Sigmoid colon (tissue), 6 donors: ENCODE measurements at regions not wholly inside any gene's neighbourhood (a gene's known extent, or its start where the extent isn't known, plus 50 kb on each side); places are given as distances from the start of the nearest gene placed in this dataset.

Experiments
- DNase-seq: peaks from one replicate; pipeline ENCODE4 v3.0.0-alpha.2; 2019
- H3K27ac ChIP-seq, 4 donors: fragments of 200-600 bp; sonication (generic); one replicate each; pipeline ENCODE4 v1.5.1; 2016 to 2019; ENCODE audit warnings: mild to moderate bottlenecking in 1 of 4
- H3K27me3 ChIP-seq, 3 donors: fragments of 200-600 bp; sonication (generic); one replicate each; pipeline ENCODE4 v1.5.1; 2019; ENCODE audit warnings: mild to moderate bottlenecking in 1 of 3
- H3K36me3 ChIP-seq, 4 donors: fragments of 200-600 bp; sonication (generic); one replicate each; pipeline ENCODE4 v1.5.1; 2016 to 2019
- H3K4me1 ChIP-seq, 4 donors: fragments of 200-600 bp; sonication (generic); one replicate each; pipeline ENCODE4 v1.5.1; 2017 to 2019
- H3K4me3 ChIP-seq, 4 donors: fragments of 200-600 bp; sonication (generic); one replicate each; pipeline ENCODE4 v1.5.1; 2017 to 2019; ENCODE audit warnings: mild to moderate bottlenecking in 2 of 4, moderate library complexity in 1 of 4
- H3K9me3 ChIP-seq, 4 donors: fragments of 200-600 bp in 3 of 4; sonication (generic) in 3 of 4; one replicate each; pipeline versions ENCODE4 v1.5.1 to v1.6.1; 2013 to 2019
- CTCF ChIP-seq, 4 experiments: fragments of 450-650 bp in 3 of 4; fragments of 200-600 bp in 1 of 4; IDR thresholded peaks; one replicate each; pipeline ENCODE4 v1.5.1; 2016 to 2019; ENCODE audit warnings: antibody characterized with exemption in 4 of 4, mild to moderate bottlenecking in 3 of 4, moderate library complexity in 2 of 4
- EP300 ChIP-seq, 4 donors: sonication (generic); formaldehyde crosslinking; IDR thresholded peaks; one replicate each; pipeline ENCODE4 v1.6.1; 2017; ENCODE audit warnings: antibody characterized with exemption in 4 of 4
- POLR2A ChIP-seq, 2 donors: fragments of 450-650 bp; IDR thresholded peaks; one replicate each; pipeline ENCODE4 v1.6.1; 2016; ENCODE audit warnings: antibody characterized with exemption in 2 of 2, mild to moderate bottlenecking in 2 of 2, moderate library complexity in 2 of 2
- POLR2AphosphoS5 ChIP-seq, 4 donors: sonication (generic); formaldehyde crosslinking; IDR thresholded peaks; one replicate each; pipeline ENCODE4 v1.6.1; 2017; ENCODE audit warnings: antibody characterized with exemption in 4 of 4
- WGBS, 2 donors: extraction: QIAGEN DNeasy Blood & Tissue Kit; methylation state at CpG; one replicate each; pipeline ENCODE4 v1.1.7; 2013; 5-methylcytosine and 5-hydroxymethylcytosine counted together
- intact Hi-C: fragments of 100-400 bp; cut with DNase I; formaldehyde crosslinking; loops from one replicate; pipeline ENCODE4 v1.15.1; 2023
- donor health status: healthy with polysubstance abuse.
- donor health status: healthy.

- H3K4me1 ChIP-seq = peaks cover 0 to 11% (median 4%) of the 10 kb centered on the region in 4 donors
- intact Hi-C loops = no loop called here
These were observed 369.5 kb upstream of the THBS1 start for GRCh38 chr15:39211108-39211979.

DNA sequence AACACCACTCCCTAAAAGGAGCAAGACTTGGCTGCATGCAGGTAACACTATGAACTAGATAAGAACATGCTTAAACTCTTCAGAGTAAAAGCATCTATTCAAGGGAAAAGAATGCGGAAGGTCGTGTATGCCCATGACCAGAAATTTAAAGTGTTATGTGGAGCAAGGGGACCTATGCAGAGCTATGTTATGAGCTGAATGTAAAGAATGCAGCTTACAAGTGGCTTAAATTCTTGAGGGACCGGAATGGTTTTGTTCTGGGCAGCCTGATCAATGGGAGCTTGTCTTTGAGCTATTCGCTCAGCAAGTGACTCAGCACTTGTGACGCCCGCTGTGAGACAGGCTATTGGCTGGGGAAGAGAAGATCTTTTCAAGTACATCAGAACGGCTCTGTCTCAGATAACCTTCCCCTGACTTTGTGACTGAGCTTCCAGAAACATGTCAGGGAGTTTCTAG, 367.5 kb upstream of the THBS1 start:
- Histone ChIP-seq H3K9me3 (no peaks in the 10 kb centered on the region), H3K4me3 (no peak overlapping the region), H3K27ac (peak overlapping the region in 3 of 4 donors; percentile 18 to 46 (median 42)), H3K36me3 (no peaks in the 10 kb centered on the region), H3K27me3 (no peaks in the 10 kb centered on the region), H3K4me1 (peaks cover 0 to 11% (median 4%) of the 10 kb centered on the region in 4 donors)
- intact Hi-C loops = no loop called here
- TF ChIP-seq CTCF (IDR thresholded peaks at IDR 0.05) (no peak), EP300 (IDR thresholded peaks at IDR 0.05) (no peak), POLR2A (IDR thresholded peaks at IDR 0.05) (no peak), POLR2AphosphoS5 (IDR thresholded peaks at IDR 0.05) (no peak)
- peak; percentile 66 for DNase-seq
- 73 to 87% methylated on average over 7 of the region's 7 CpGs for WGBS, 2 donors

More at GRCh38 chr15:39211108-39211979, 369.5 kb upstream of the THBS1 start:
- no peaks in the 10 kb centered on the region for H3K27me3 ChIP-seq
- no peaks in the 10 kb centered on the region for H3K9me3 ChIP-seq
- WGBS, 2 donors = 64 to 81% methylated on average over 5 of the region's 5 CpGs
- H3K36me3 ChIP-seq = no peaks in the 10 kb centered on the region
- H3K4me3 ChIP-seq = no peak overlapping the region
- TF ChIP-seq POLR2AphosphoS5 (IDR thresholded peaks at IDR 0.05) (no peak), CTCF (IDR thresholded peaks at IDR 0.05) (no peak), POLR2A (IDR thresholded peaks at IDR 0.05) (no peak), EP300 (IDR thresholded peaks at IDR 0.05) (no peak)
- H3K27ac ChIP-seq = no peak overlapping the region
- no peak for DNase-seq

DNA sequence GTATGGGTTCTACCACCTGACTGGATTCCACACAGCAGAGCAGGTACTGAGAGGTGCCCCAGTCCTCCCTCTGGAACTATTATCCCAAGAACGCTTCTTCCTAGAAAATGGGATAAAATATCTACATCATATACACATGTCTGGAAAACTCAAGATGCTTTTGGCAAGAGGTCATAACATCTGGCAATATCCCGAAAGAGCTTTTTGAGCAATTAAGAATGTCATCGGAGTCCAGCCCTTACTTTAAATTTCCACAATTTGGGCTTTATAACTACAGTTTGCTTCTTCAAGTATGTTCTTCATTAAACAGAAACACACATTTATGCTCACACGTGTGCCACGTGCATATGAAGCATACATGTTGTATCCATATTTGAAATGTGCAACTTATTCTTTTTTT, 365.9 kb upstream of the THBS1 start:
- Histone ChIP-seq H3K4me3 (no peak overlapping the region), H3K36me3 (no peaks in the 10 kb centered on the region), H3K27ac (no peak overlapping the region), H3K9me3 (no peaks in the 10 kb centered on the region), H3K27me3 (no peaks in the 10 kb centered on the region), H3K4me1 (peaks cover 0 to 11% (median 4%) of the 10 kb centered on the region in 4 donors)
- WGBS, 2 donors = 76 to 86% methylated on average over 5 of the region's 5 CpGs
- intact Hi-C loops = no loop called here
- DNase-seq = no peak
- no peak for TF ChIP-seq CTCF (IDR thresholded peaks at IDR 0.05)
- TF ChIP-seq EP300 (IDR thresholded peaks at IDR 0.05) = no peak
- TF ChIP-seq POLR2AphosphoS5 (IDR thresholded peaks at IDR 0.05) = no peak
- no peak for TF ChIP-seq POLR2A (IDR thresholded peaks at IDR 0.05)

DNA sequence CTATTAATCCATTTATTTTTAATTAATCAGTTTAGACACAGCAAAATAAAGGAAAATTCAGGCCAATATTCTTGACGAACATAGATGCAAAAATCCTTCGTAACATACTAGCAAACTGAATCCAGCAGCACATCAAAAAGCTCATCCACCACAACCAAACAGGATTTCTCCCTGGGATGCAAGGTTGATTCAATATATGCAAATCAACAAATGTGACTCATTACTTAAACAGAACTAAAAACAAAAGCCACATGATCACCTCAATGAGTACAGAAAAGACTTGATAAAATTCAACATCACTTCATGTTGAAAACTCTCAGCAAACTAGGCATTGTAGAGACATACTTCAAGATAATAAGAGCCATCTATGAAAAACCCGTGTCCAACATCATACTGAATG, 364.1 kb upstream of the THBS1 start:
- WGBS, 2 donors = 96% methylated on average over 3 of the region's 3 CpGs
- H3K36me3 ChIP-seq = no peaks in the 10 kb centered on the region
- H3K4me1 ChIP-seq = peaks cover 0 to 11% (median 4%) of the 10 kb centered on the region in 4 donors
- no peaks in the 10 kb centered on the region for H3K27me3 ChIP-seq
- TF ChIP-seq CTCF (IDR thresholded peaks at IDR 0.05) = no peak
- no peak for TF ChIP-seq EP300 (IDR thresholded peaks at IDR 0.05)
- no peak for TF ChIP-seq POLR2A (IDR thresholded peaks at IDR 0.05)
- TF ChIP-seq POLR2AphosphoS5 (IDR thresholded peaks at IDR 0.05) = no peak
- intact Hi-C loops = no loop called here
- H3K4me3 ChIP-seq = no peak overlapping the region
- no peaks in the 10 kb centered on the region for H3K9me3 ChIP-seq
- no peak for DNase-seq
- H3K27ac ChIP-seq = no peak overlapping the region
